Neural cell (in vitro differentiated cells): ENCODE measurements at regions not wholly inside any gene's neighbourhood (a gene's known extent, or its start where the extent isn't known, plus 50 kb on each side); places are given as distances from the start of the nearest gene placed in this dataset.

Source experiments
- H2AFZ ChIP-seq: fragments of 200-600, 300-800 bp; sonication (generic), shearing (Covaris generic); 2 replicates; pipeline ENCODE4 v1.6.0; 2014; ENCODE audit warnings: low read depth, mild to moderate bottlenecking, antibody characterized with exemption, low read length, moderate library complexity
- H3F3A ChIP-seq: fragments of 200-600 bp; shearing (Covaris generic); 2 replicates; pipeline ENCODE4 v1.6.1; 2016; ENCODE audit warnings: mild to moderate bottlenecking, moderate library complexity, mixed read lengths, antibody characterized with exemption, low read length; ENCODE audit not compliant: insufficient read depth, poor library complexity, severe bottlenecking
- H3K27ac ChIP-seq: fragments of 200-600, 300-800 bp; sonication (generic), shearing (Covaris generic); 2 replicates; pipeline ENCODE4 v1.5.1; 2014; ENCODE audit warnings: mild to moderate bottlenecking, low read length, moderate library complexity
- H3K27me3 ChIP-seq: fragments of 300-800, 200-600 bp; sonication (generic), shearing (Covaris generic); 2 replicates; pipeline ENCODE4 v1.6.0; 2014; ENCODE audit warnings: mild to moderate bottlenecking, low read depth, low read length, moderate library complexity; ENCODE audit not compliant: insufficient read depth
- H3K36me3 ChIP-seq: fragments of 300-800, 200-600 bp; sonication (generic), shearing (Covaris generic); 2 replicates; pipeline ENCODE4 v1.5.1; 2014; ENCODE audit warnings: mild to moderate bottlenecking, antibody characterized with exemption, low read length, moderate library complexity; ENCODE audit not compliant: insufficient read depth
- H3K4me2 ChIP-seq: fragments of 300-800, 200-600 bp; sonication (generic), shearing (Covaris generic); 2 replicates; pipeline ENCODE4 v1.6.0; 2014; ENCODE audit warnings: mild to moderate bottlenecking, low read length
- H3K4me3 ChIP-seq: fragments of 300-800, 200-600 bp; sonication (generic), shearing (Covaris generic); 2 replicates; pipeline ENCODE4 v1.5.1; 2014; ENCODE audit warnings: mild to moderate bottlenecking, low read length, moderate library complexity
- H3K79me2 ChIP-seq: fragments of 200-600 bp; shearing (Covaris generic); replicated peaks from 2 replicates; pipeline ENCODE4 v1.6.0; 2014; ENCODE audit warnings: mild to moderate bottlenecking, low read length, moderate library complexity; ENCODE audit not compliant: insufficient read depth
- H3K9ac ChIP-seq: fragments of 300-800, 200-600 bp; sonication (generic), shearing (Covaris generic); 2 replicates; pipeline ENCODE4 v1.6.1; 2016; ENCODE audit warnings: mild to moderate bottlenecking, low read length, mixed read lengths
- H3K9me2 ChIP-seq: fragments of 200-600 bp; shearing (Covaris generic); 2 replicates; pipeline ENCODE4 v1.6.1; 2016; ENCODE audit warnings: mild to moderate bottlenecking, low read length, mixed read lengths; ENCODE audit not compliant: insufficient read depth
- H3K9me3 ChIP-seq: fragments of 200-600, 300-800 bp; sonication (generic), shearing (Covaris generic); 2 replicates; pipeline ENCODE4 v1.6.1; 2016; ENCODE audit warnings: mild to moderate bottlenecking, mixed run types, low read length, moderate library complexity, mixed read lengths
- H4K20me1 ChIP-seq: fragments of 200-600 bp; shearing (Covaris generic); 2 replicates; pipeline ENCODE4 v1.6.1; 2016; ENCODE audit warnings: mild to moderate bottlenecking, mixed run types; ENCODE audit not compliant: insufficient read depth
- EP300 ChIP-seq: fragments of 450-650 bp; conservative IDR thresholded peaks from 2 replicates; pipeline ENCODE4 v1.6.1; 2014; ENCODE audit warnings: antibody characterized with exemption, mild to moderate bottlenecking, moderate library complexity; ENCODE audit not compliant: poor library complexity, severe bottlenecking
- EZH2 ChIP-seq: fragments of 200-600, 300-800 bp; shearing (Covaris generic), sonication (generic); IDR thresholded peaks from 2 replicates; pipeline ENCODE4 v1.6.1; 2014; ENCODE audit warnings: antibody characterized with exemption, low read length, borderline replicate concordance, mild to moderate bottlenecking; ENCODE audit not compliant: insufficient read depth, poor library complexity, severe bottlenecking
- MXI1 ChIP-seq: fragments of 450-650 bp; conservative IDR thresholded peaks from 2 replicates; pipeline ENCODE4 v1.6.1; 2014; ENCODE audit warnings: antibody characterized with exemption, mild to moderate bottlenecking; ENCODE audit not compliant: poor library complexity, severe bottlenecking
- POLR2AphosphoS5 ChIP-seq: IDR thresholded peaks from 2 replicates; pipeline ENCODE4 v1.6.1; 2012
- RAD21 ChIP-seq: fragments of 450-650 bp; conservative IDR thresholded peaks from 2 replicates; pipeline ENCODE4 v1.6.1; 2014; ENCODE audit warnings: antibody characterized with exemption, mild to moderate bottlenecking, moderate library complexity
- SMC3 ChIP-seq: fragments of 450-650 bp; conservative IDR thresholded peaks from 2 replicates; pipeline ENCODE4 v1.6.1; 2014; ENCODE audit warnings: antibody characterized with exemption, mild to moderate bottlenecking, moderate library complexity; ENCODE audit not compliant: poor library complexity
- TAF1 ChIP-seq: IDR thresholded peaks from 2 replicates; pipeline ENCODE4 v1.6.1; 2012; ENCODE audit warnings: low read depth
- TF ChIP-seq, protein P1 (sequence below): IDR thresholded peaks from 2 replicates; pipeline ENCODE4 v1.6.1; 2012; ENCODE audit warnings: borderline replicate concordance
- TF ChIP-seq, protein P2 (sequence below): fragments of 450-650 bp; IDR thresholded peaks from 2 replicates; pipeline ENCODE4 v1.5.1; 2014; ENCODE audit warnings: antibody characterized with exemption, mild to moderate bottlenecking, moderate library complexity; ENCODE audit not compliant: poor library complexity, severe bottlenecking

DNA sequence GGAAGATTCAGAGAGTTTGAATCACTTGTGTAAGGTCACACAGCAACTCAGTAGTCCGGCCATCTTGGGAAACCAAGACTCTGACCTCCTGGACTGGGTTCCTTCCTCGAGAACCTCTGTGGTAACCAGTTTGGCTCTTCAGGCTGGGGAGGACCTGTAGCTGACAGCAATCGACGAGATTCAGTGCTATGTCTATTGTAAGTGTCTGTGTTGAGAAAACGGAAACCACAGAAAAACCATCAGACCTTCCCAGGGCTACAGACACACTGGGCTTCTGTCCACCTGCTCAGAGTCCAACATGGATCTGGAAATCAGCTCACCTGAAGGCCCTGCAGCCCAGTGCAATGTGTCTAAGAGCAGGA lies 403.7 kb downstream of the RPS24 start:
- Histone ChIP-seq H3F3A (no peaks in the 10 kb centered on the region), H4K20me1 (no peaks in the 10 kb centered on the region), H3K27me3 (no peaks in the 10 kb centered on the region), H3K9me2 (no peaks in the 10 kb centered on the region), H3K9me3 (no peaks in the 10 kb centered on the region), H3K4me3 (no peak overlapping the region), H3K36me3 (no peaks in the 10 kb centered on the region), H3K27ac (no peak overlapping the region), H3K79me2 (no peaks in the 10 kb centered on the region), H3K9ac (no peak overlapping the region), H3K4me2 (no peak overlapping the region), H2AFZ (no peak overlapping the region)
- no peak for TF ChIP-seq EZH2
- no peak for TF ChIP-seq MXI1
- TF ChIP-seq, protein P1, sequence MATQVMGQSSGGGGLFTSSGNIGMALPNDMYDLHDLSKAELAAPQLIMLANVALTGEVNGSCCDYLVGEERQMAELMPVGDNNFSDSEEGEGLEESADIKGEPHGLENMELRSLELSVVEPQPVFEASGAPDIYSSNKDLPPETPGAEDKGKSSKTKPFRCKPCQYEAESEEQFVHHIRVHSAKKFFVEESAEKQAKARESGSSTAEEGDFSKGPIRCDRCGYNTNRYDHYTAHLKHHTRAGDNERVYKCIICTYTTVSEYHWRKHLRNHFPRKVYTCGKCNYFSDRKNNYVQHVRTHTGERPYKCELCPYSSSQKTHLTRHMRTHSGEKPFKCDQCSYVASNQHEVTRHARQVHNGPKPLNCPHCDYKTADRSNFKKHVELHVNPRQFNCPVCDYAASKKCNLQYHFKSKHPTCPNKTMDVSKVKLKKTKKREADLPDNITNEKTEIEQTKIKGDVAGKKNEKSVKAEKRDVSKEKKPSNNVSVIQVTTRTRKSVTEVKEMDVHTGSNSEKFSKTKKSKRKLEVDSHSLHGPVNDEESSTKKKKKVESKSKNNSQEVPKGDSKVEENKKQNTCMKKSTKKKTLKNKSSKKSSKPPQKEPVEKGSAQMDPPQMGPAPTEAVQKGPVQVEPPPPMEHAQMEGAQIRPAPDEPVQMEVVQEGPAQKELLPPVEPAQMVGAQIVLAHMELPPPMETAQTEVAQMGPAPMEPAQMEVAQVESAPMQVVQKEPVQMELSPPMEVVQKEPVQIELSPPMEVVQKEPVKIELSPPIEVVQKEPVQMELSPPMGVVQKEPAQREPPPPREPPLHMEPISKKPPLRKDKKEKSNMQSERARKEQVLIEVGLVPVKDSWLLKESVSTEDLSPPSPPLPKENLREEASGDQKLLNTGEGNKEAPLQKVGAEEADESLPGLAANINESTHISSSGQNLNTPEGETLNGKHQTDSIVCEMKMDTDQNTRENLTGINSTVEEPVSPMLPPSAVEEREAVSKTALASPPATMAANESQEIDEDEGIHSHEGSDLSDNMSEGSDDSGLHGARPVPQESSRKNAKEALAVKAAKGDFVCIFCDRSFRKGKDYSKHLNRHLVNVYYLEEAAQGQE: no peak
- TF ChIP-seq EP300: no peak
- TF ChIP-seq, protein P2, sequence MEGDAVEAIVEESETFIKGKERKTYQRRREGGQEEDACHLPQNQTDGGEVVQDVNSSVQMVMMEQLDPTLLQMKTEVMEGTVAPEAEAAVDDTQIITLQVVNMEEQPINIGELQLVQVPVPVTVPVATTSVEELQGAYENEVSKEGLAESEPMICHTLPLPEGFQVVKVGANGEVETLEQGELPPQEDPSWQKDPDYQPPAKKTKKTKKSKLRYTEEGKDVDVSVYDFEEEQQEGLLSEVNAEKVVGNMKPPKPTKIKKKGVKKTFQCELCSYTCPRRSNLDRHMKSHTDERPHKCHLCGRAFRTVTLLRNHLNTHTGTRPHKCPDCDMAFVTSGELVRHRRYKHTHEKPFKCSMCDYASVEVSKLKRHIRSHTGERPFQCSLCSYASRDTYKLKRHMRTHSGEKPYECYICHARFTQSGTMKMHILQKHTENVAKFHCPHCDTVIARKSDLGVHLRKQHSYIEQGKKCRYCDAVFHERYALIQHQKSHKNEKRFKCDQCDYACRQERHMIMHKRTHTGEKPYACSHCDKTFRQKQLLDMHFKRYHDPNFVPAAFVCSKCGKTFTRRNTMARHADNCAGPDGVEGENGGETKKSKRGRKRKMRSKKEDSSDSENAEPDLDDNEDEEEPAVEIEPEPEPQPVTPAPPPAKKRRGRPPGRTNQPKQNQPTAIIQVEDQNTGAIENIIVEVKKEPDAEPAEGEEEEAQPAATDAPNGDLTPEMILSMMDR: no peak
- no peak for TF ChIP-seq RAD21
- no peak for TF ChIP-seq POLR2AphosphoS5
- TF ChIP-seq TAF1: no peak
- TF ChIP-seq SMC3: no peak

DNA sequence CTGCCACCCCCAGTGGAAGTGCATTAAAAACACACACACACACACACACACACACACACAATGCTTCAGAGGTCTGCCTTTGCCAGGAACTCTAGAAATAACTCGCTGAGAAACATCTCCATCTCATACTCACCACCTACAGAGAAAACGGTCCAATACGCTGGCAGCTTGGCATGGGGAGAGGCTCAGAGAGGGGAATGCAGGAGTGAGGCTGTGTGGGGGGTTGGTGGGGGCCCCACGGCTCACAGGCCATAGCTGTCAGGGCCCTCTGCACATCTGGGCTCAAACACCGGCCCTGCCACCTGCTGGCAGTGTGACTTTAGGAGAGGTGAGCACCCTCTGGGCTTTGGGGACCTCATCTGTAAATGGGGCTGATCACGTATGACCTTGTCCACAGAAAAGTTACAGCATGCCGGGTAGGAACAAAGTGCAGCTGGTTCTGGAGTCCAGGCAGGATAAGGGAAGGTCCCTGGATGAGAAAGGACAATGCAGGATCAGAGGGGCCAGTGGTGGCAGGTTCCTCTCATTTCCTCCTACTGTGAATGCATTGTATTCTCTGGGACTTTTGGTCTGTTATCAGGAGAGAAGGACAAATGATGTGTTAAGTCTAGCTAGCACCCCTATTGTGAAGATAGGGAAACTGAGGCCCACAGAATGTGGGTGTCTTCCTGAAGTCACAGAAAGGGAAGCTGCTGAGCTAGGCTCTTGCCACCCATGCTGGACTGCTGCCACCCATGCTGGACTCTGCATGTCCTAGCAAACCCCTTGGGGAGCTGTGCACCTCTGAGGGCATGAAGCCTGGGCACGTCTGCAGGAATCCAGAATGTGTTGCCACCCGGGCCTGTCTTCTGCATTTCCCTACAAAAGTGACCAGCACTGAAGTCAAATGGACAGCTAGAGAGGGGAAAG lies 404.6 kb downstream of the RPS24 start:
- H3K4me2 ChIP-seq: no peak overlapping the region
- H3K36me3 ChIP-seq: no peaks in the 10 kb centered on the region
- no peak overlapping the region for H3K27ac ChIP-seq
- TF ChIP-seq, protein P1: no peak
- TF ChIP-seq MXI1 (no peak), TAF1 (no peak), EZH2 (no peak), RAD21 (no peak), EP300 (no peak)
- TF ChIP-seq, protein P2: no peak
- H3K4me3 ChIP-seq: no peak overlapping the region
- H3K79me2 ChIP-seq: no peaks in the 10 kb centered on the region
- H3K27me3 ChIP-seq: no peaks in the 10 kb centered on the region
- H3K9ac ChIP-seq: no peak overlapping the region
- H3K9me3 ChIP-seq: no peaks in the 10 kb centered on the region
- H4K20me1 ChIP-seq: no peaks in the 10 kb centered on the region
- H3F3A ChIP-seq: no peaks in the 10 kb centered on the region
- H2AFZ ChIP-seq: no peak overlapping the region
- no peaks in the 10 kb centered on the region for H3K9me2 ChIP-seq
